ENCODE measurements at regions not wholly inside any gene's neighbourhood (a gene's known extent, or its start where the extent isn't known, plus 50 kb on each side); places are given as distances from the start of the nearest gene placed in this dataset.

GRCh38 chr10:78402591-78402990 is 368.9 kb downstream of the RPS24 start:
- ChIA-PET POLR2A (ENCODE audit: unreplicated experiment) (interaction anchor here (0.6 kb wide), 1 partner anchor 15 kb away, joined by 3 read pairs; no protein-coding TSS in a partner anchor), CTCF (no interaction called here)
- no peak for TF ChIP-seq CTCF (conservative IDR thresholded peaks at IDR 0.05; ENCODE audit: low read depth, low read length)
- TF ChIP-seq EZH2 (IDR thresholded peaks at IDR 0.05; ENCODE audit: low read length, unreplicated experiment), result no peak
- TF ChIP-seq EZH2phosphoT487 (IDR thresholded peaks at IDR 0.05; ENCODE audit: borderline replicate concordance, low read length), result no peak

GRCh38 chr10:78403781-78404180 is 370.1 kb downstream of the RPS24 start:
- ATAC-seq (no peak), DNase-seq (no peak)
- Histone ChIP-seq H3K36me3 (ENCODE audit: low read depth, low read length) (no peaks in the 10 kb centered on the region), H2AFZ (ENCODE audit: low read length) (no peak overlapping the region), H3K4me2 (ENCODE audit: low read length) (no peak overlapping the region), H3K27me3 (ENCODE audit: low read length) (peaks cover 39% of the 10 kb centered on the region), H3K4me3 (ENCODE audit: low read length) (no peak overlapping the region), H4K20me1 (ENCODE audit: low read length) (no peaks in the 10 kb centered on the region), H3K9me2 (replicated peaks; ENCODE audit: low read length) (no peaks in the 10 kb centered on the region), H3K9ac (ENCODE audit: low read length) (no peak overlapping the region), H3K27ac (ENCODE audit: low read length) (no peak overlapping the region), H3K9me3 (ENCODE audit: low read length) (no peaks in the 10 kb centered on the region), H3F3A (ENCODE audit: low read length, unreplicated experiment) (no peaks in the 10 kb centered on the region), H3K4me1 (ENCODE audit: insufficient read depth, low read length) (peaks cover 13% of the 10 kb centered on the region), H3K79me2 (ENCODE audit: low read length) (no peaks in the 10 kb centered on the region)
- TF ChIP-seq EZH2phosphoT487 (IDR thresholded peaks at IDR 0.05; ENCODE audit: borderline replicate concordance, low read length) (no peak), EZH2 (IDR thresholded peaks at IDR 0.05; ENCODE audit: low read length, unreplicated experiment) (no peak), CTCF (conservative IDR thresholded peaks at IDR 0.05; ENCODE audit: low read depth, low read length) (no peak)
- BruUV-seq (replicated peaks), result no TSS peak
- CTCF ChIA-PET, result no interaction called here
- POLR2A ChIA-PET (ENCODE audit: unreplicated experiment), result no interaction called here
- intact Hi-C loops (cut with micrococcal nuclease), result no loop called here

More at GRCh38 chr10:78402591-78402990, 368.9 kb downstream of the RPS24 start:
- peaks cover 44% of the 10 kb centered on the region for H3K27me3 ChIP-seq (ENCODE audit: low read length)
- H3K4me1 ChIP-seq (ENCODE audit: insufficient read depth, low read length), result peaks cover 13% of the 10 kb centered on the region
- no peaks in the 10 kb centered on the region for H4K20me1 ChIP-seq (ENCODE audit: low read length)
- no TSS peak for BruUV-seq (replicated peaks)
- H3F3A ChIP-seq (ENCODE audit: low read length, unreplicated experiment), result no peaks in the 10 kb centered on the region
- H3K4me2 ChIP-seq (ENCODE audit: low read length), result no peak overlapping the region
- H3K27ac ChIP-seq (ENCODE audit: low read length), result no peak overlapping the region
- intact Hi-C loops (cut with micrococcal nuclease), result no loop called here
- DNase-seq (no peak), ATAC-seq (no peak)
- H3K36me3 ChIP-seq (ENCODE audit: low read depth, low read length), result no peaks in the 10 kb centered on the region
- no peaks in the 10 kb centered on the region for H3K9me2 ChIP-seq (replicated peaks; ENCODE audit: low read length)
- H3K79me2 ChIP-seq (ENCODE audit: low read length), result no peaks in the 10 kb centered on the region
- H2AFZ ChIP-seq (ENCODE audit: low read length), result no peak overlapping the region
- H3K9ac ChIP-seq (ENCODE audit: low read length), result no peak overlapping the region
- no peak overlapping the region for H3K4me3 ChIP-seq (ENCODE audit: low read length)
- H3K9me3 ChIP-seq (ENCODE audit: low read length), result no peaks in the 10 kb centered on the region

GRCh38 chr10:78404296-78404695 is 370.6 kb downstream of the RPS24 start:
- H2AFZ ChIP-seq (ENCODE audit: low read length), result no peak overlapping the region
- H3F3A ChIP-seq (ENCODE audit: low read length, unreplicated experiment), result no peaks in the 10 kb centered on the region
- H3K9ac ChIP-seq (ENCODE audit: low read length), result no peak overlapping the region
- peaks cover 13% of the 10 kb centered on the region for H3K4me1 ChIP-seq (ENCODE audit: insufficient read depth, low read length)
- no peaks in the 10 kb centered on the region for H3K79me2 ChIP-seq (ENCODE audit: low read length)
- CTCF ChIA-PET, result no interaction called here
- H3K9me2 ChIP-seq (replicated peaks; ENCODE audit: low read length), result no peaks in the 10 kb centered on the region
- no peaks in the 10 kb centered on the region for H3K36me3 ChIP-seq (ENCODE audit: low read depth, low read length)
- no peak overlapping the region for H3K27ac ChIP-seq (ENCODE audit: low read length)
- H3K4me2 ChIP-seq (ENCODE audit: low read length), result no peak overlapping the region
- DNase-seq (no peak), ATAC-seq (no peak)
- POLR2A ChIA-PET (ENCODE audit: unreplicated experiment), result no interaction called here
- no peak overlapping the region for H3K4me3 ChIP-seq (ENCODE audit: low read length)
- intact Hi-C loops (cut with micrococcal nuclease), result no loop called here
- peaks cover 35% of the 10 kb centered on the region for H3K27me3 ChIP-seq (ENCODE audit: low read length)
- TF ChIP-seq CTCF (conservative IDR thresholded peaks at IDR 0.05; ENCODE audit: low read depth, low read length), result no peak
- no peak for TF ChIP-seq EZH2phosphoT487 (IDR thresholded peaks at IDR 0.05; ENCODE audit: borderline replicate concordance, low read length)
- TF ChIP-seq EZH2 (IDR thresholded peaks at IDR 0.05; ENCODE audit: low read length, unreplicated experiment), result no peak
- H4K20me1 ChIP-seq (ENCODE audit: low read length), result no peaks in the 10 kb centered on the region
- BruUV-seq (replicated peaks), result no TSS peak
- H3K9me3 ChIP-seq (ENCODE audit: low read length), result no peaks in the 10 kb centered on the region

Measured in PC-3 (cell line).